ENCODE measurements at regions not wholly inside any gene's neighbourhood (a gene's known extent, or its start where the extent isn't known, plus 50 kb on each side); places are given as distances from the start of the nearest gene placed in this dataset.
"Not testable (repeated sequence)": the region's sequence is repeated elsewhere in the genome, so short reads cannot be mapped to it uniquely, and the experiment has no call there.

GRCh38 chr14:71783786-71784185 lies 148.4 kb upstream of the RGS6 start:
- no peak for DNase-seq
- no peak for TF ChIP-seq POLR2A (IDR thresholded peaks at IDR 0.05; ENCODE audit: low read length)
- no peak for TF ChIP-seq GATA1 (IDR thresholded peaks at IDR 0.05; ENCODE audit: low read depth, low read length)

GRCh38 chr14:71789005-71789404 lies 143.2 kb upstream of the RGS6 start:
- DNase-seq: no peak
- no peak for TF ChIP-seq GATA1 (IDR thresholded peaks at IDR 0.05; ENCODE audit: low read depth, low read length)
- TF ChIP-seq POLR2A (IDR thresholded peaks at IDR 0.05; ENCODE audit: low read length): no peak

- DNase-seq: no peak
- TF ChIP-seq GATA1 (IDR thresholded peaks at IDR 0.05; ENCODE audit: low read depth, low read length) (no peak), POLR2A (IDR thresholded peaks at IDR 0.05; ENCODE audit: low read length) (no peak)
Measured at GRCh38 chr14:71799841-71800240, 132.4 kb upstream of the RGS6 start.

- DNase-seq: no peak
- TF ChIP-seq POLR2A (IDR thresholded peaks at IDR 0.05; ENCODE audit: low read length) (no peak), GATA1 (IDR thresholded peaks at IDR 0.05; ENCODE audit: low read depth, low read length) (no peak)
Measured at GRCh38 chr14:71800878-71801277, 131.4 kb upstream of the RGS6 start.

- DNase-seq: no peak
- TF ChIP-seq GATA1 (IDR thresholded peaks at IDR 0.05; ENCODE audit: low read depth, low read length) (no peak), POLR2A (IDR thresholded peaks at IDR 0.05; ENCODE audit: low read length) (no peak)
Measured at GRCh38 chr14:71803539-71804260, 128.5 kb upstream of the RGS6 start.

GRCh38 chr14:71804992-71805391 lies 127.2 kb upstream of the RGS6 start:
- TF ChIP-seq GATA1 (IDR thresholded peaks at IDR 0.05; ENCODE audit: low read depth, low read length): no peak
- TF ChIP-seq POLR2A (IDR thresholded peaks at IDR 0.05; ENCODE audit: low read length): no peak
- DNase-seq: no peak

GRCh38 chr14:71807049-71807448 lies 125.2 kb upstream of the RGS6 start:
- not testable (repeated sequence) for DNase-seq

GRCh38 chr14:71810800-71811199 lies 121.4 kb upstream of the RGS6 start:
- DNase-seq: not testable (repeated sequence)

- no peak for TF ChIP-seq GATA1 (IDR thresholded peaks at IDR 0.05; ENCODE audit: low read depth, low read length)
- TF ChIP-seq POLR2A (IDR thresholded peaks at IDR 0.05; ENCODE audit: low read length): no peak
- no peak for DNase-seq
Measured at GRCh38 chr14:71812693-71813092, 119.5 kb upstream of the RGS6 start.

GRCh38 chr14:71815110-71815509 lies 117.1 kb upstream of the RGS6 start:
- TF ChIP-seq POLR2A (IDR thresholded peaks at IDR 0.05; ENCODE audit: low read length): no peak
- TF ChIP-seq GATA1 (IDR thresholded peaks at IDR 0.05; ENCODE audit: low read depth, low read length): no peak
- DNase-seq: no peak

- TF ChIP-seq POLR2A (IDR thresholded peaks at IDR 0.05; ENCODE audit: low read length) (no peak), GATA1 (IDR thresholded peaks at IDR 0.05; ENCODE audit: low read depth, low read length) (no peak)
- DNase-seq: no peak
Measured at GRCh38 chr14:71824816-71825215, 107.4 kb upstream of the RGS6 start.

- no peak for DNase-seq
Measured at GRCh38 chr14:71833476-71833875, 98.8 kb upstream of the RGS6 start.

GRCh38 chr14:71834284-71835204 lies 97.7 kb upstream of the RGS6 start:
- DNase-seq: no peak
- TF ChIP-seq GATA1 (IDR thresholded peaks at IDR 0.05; ENCODE audit: low read depth, low read length): no peak
- TF ChIP-seq POLR2A (IDR thresholded peaks at IDR 0.05; ENCODE audit: low read length): no peak

More at GRCh38 chr14:71833476-71833875, 98.8 kb upstream of the RGS6 start:
- TF ChIP-seq POLR2A (IDR thresholded peaks at IDR 0.05; ENCODE audit: low read length): no peak
- no peak for TF ChIP-seq GATA1 (IDR thresholded peaks at IDR 0.05; ENCODE audit: low read depth, low read length)

GRCh38 chr14:71852181-71852580 lies 80.0 kb upstream of the RGS6 start:
- no peak for TF ChIP-seq POLR2A (IDR thresholded peaks at IDR 0.05; ENCODE audit: low read length)
- no peak for TF ChIP-seq GATA1 (IDR thresholded peaks at IDR 0.05; ENCODE audit: low read depth, low read length)
- DNase-seq: no peak

All from erythroblast (primary cell).